Left renal cortex interstitium (tissue), 4 donors: ENCODE measurements at regions not wholly inside any gene's neighbourhood (a gene's known extent, or its start where the extent isn't known, plus 50 kb on each side); places are given as distances from the start of the nearest gene placed in this dataset.

Experiments used
- DNase-seq, 4 donors: peaks; one replicate each; pipeline ENCODE4 v3.0.0-alpha.2; 2013; ENCODE audit warnings: low read depth in 4 of 4, low spot score in 2 of 4, missing footprints in 1 of 4

DNA sequence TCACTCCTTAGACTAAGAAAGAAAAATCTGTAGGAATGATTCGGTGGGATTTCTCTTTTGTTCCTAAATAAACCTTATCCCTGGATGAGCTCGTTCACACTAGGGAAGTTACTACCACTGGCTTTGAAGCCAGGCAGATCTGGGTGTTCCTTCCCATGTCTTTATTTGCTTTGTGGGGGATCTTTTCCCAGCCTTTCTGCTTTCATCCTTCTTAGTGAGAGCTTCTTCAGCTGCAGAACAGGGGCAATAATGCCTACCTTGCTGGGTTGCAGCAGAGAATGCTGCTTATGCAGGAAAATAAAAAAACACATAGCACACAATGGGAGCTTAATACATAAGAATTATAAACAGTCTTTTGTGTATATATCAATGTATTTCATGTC is 292.1 kb downstream of the SOX11 start:
- DNase-seq: no peak

DNA sequence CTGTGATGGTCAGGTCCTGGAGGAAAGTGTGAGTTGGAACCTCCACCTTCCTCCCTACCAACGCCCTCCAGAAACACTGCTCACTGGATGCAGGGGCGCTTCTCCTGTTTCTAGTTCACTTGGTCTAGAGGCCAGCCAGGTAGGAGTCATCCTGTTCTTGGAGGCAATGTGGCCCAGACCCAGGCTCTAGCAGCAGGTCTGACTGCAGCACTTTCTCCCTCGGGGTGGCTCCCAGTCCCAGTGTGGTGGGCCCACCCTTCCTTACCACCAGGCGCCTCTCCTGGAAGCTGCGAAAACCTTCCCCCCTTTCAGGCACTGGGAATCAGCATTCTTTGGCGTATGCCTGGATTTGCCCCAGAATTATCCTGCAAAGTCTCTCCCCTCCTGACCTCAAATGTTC is 292.8 kb downstream of the SOX11 start:
- DNase-seq: no peak

DNA sequence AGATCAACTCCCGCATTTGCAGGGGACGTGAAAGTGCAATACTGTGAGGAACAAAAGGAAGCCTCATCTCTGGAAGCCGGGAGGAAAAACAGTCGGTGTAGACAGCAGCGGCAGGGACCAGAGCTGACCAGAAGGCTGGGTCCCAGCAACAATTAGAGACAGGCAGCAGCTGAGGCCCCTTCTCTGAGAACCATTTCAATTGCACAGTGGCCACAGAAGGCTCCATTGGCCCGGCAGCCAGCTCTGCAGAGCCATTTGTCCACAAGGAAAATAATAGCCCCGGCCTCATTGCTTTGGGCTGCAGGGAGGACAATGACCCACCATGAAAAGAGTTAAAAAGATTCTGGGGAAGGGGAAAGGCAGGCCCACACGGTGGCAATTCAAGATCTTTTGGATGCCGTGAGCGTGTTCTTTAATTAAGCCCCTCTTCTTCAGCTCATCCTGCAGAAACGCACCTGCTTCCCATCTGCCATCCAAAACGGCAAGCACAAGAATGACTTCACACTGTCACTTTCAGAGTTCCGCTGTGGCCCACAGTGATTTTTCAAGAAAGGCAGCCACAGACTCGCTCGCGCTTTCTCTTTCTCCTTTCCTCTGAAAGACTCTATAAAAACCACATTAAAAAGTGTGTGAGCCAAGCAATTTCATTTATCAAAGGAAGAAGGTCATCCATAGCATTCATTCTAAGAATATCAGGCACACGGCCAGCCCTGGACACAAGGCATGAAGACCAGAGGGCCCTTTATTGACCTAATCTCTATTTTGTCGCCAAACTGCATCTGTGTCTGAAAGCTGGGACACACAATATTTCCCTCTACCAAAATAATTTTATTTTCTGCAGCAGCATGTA is 293.6 kb downstream of the SOX11 start:
- no peak for DNase-seq

DNA sequence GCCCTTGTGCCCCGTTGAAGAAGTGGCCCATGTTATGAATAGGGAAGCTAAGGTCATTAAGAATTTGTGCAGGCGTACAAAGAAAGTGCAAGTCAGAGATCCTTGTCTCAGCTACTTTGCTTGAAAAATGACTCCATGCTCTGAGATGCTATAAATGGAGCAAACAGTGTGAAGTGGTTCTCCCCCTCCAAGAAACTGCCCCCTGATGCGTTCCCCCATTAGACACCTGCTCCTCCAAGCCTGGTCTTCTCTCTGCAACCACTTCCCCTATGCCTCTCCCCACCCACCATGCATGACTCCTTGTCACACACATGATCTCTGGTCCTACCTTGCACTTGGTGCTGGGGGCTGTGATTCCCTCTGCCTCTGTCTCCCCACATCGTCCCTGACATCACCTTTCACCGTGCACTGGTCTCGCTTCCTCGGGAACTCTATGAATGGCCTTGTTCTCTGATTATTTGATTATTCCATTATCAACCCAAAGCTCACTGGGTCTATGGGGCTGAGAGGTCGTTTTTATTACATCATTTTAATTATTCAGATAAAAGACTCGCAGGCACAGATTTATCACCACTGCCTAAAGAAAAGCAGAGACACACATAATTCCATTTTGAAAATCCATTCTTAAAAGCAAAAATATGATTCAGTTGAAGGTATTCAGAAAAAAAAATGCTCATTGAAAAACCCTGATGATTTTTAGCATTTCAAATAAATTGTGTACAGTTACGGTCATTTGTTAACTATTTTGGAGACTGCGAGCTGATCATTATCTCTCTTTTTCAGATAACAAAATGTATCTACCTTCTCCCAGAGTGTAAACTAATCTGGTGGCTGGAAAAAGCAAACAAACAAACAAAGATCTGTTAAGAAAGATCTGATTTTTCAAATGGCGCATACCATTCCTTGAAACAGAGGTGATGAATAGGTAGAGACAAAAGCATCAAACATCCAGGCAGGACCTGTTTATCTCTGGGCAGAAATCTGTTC is 294.9 kb downstream of the SOX11 start:
- DNase-seq: no peak

DNA sequence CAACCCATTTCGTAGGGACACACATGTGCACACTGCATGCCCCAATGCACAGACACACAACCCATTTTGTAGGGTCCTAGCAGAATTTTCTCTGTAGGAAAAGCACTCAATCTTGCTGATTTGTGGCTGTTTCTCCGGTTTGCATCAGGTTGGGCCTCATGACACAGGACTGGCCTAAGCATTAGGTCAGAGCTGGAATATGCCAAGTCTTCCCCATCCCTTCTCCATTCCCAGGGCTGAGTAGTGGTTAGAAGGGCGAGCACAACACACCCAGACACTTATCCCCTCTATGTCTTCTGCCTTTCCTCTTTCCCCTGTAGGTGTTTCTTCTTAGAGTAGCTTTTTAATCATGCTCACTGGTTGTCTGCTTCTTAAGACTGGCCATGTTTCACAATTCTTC is 295.9 kb downstream of the SOX11 start:
- no peak for DNase-seq

DNA sequence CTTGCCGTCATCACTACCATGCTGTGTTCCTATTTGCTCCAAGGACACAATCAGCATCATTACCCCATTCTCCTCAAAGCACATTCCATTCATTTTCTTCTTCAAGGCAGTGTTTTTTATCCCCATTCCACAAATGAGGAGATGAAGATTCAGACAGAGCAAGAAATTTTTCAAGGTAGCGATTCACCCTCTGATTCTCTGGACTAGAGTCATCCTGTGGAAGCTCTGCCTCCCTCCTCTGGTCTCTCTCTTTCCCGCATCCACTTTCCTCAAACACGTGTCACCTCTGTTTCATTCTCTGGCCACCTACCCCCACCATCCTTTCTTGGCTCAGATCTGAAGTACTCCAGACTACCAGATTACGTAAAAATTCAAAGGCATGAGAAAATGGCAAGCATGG is 297.9 kb downstream of the SOX11 start:
- DNase-seq: no peak

DNA sequence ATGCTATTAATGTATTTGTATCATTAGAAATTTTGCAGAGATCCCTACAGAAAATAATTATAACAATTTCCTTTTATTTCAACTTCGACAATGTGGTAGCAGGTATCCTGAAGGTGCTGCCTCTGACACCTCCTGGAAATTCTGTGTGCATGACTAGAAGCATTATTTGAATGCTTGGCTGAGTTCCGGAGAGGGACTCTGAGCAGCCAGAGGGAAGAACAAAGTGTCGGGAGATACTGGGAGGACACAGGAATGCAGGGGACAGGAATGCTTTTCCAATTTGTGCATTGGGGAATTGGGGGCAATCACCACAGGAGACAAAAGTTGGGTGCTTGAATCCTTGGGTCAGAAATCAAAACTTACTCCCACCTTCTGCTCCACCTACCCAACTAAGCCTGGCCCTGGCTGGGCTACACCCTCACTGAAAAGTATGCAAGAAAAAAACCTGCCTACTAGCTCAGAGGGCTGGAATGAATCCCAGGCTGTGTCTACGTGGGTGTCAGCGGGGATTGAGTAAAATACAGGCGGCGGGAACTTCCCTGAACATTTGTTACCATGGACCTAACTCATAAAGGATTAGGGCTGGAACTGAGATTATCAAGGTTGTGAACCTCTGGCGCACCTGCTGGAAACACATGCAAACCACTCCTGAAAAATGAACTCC is 299.3 kb downstream of the SOX11 start:
- no peak for DNase-seq

DNA sequence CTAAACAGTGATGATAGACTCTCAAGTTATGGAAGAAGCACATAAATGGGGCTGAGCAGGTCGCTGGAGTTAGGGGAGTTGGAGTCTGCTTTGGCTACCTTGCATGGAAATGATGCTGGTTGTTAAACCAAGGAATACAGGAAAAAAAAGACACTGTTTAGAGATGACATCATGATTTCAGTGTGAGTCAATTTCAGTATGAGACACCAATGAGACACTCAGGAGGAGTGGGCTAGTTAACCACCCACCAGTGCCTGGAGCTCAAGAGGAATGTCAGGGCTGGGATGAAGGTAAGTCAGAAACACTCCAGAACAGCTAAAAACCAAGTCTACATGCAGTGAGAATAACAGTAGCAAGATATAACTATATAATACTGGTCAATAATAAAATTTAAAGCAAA is 303.6 kb downstream of the SOX11 start:
- DNase-seq: no peak

DNA sequence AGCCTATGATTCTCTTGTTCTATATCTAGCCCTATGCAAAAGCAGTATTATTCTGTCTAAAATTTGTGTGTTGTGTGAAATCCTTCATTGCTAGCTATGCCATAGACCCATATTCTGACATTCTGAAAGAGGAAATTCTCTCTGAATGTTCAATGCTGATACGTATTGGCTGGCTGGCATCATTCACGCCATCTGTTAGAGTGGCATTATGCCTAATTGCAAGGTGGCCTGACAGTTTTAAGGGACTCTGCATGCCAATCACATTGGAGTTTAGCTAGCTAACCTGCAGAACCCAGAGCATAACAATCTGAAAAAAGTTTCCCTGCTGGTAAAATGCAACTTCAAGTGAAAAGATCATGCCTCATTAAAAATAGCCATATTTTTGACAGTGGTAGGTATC is 316.0 kb downstream of the SOX11 start:
- no peak for DNase-seq

DNA sequence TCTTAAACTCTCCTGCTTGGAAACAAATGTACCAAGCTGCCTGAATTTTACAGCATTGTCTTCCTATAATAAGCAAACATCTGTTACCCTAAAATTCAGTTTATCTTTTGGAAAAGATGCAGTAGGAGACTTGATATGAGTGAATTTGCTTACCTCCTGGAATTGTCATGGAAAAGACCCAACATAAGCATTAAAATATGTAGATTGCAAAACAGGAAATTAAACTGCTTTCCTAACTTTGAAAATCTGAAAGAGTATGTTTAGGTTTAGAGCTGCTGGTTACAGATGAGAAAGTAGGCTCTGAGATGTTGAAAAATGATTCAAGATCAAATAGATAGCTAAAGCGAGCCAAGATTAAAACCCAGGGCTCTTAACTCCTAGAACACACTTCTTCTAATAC is 316.5 kb downstream of the SOX11 start:
- no peak for DNase-seq

DNA sequence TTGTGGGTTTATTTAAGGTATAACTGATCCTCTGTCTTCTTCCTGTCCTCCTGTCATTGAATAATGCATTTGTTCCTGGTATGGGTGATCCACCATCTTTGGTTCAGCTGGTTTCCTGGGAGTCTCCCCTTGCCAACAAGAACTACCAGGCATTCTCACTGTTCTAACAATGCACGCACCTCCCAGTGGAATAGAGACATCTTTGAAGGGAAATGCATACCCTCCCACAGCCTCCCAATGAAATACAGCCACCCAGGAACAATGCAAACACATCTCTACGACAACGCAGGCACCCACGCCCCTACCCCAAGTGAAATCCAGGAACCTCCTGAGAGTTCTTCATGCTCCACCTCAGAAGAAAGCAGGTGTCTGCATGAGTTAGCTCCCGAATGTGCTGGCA is 318.0 kb downstream of the SOX11 start:
- DNase-seq: no peak

DNA sequence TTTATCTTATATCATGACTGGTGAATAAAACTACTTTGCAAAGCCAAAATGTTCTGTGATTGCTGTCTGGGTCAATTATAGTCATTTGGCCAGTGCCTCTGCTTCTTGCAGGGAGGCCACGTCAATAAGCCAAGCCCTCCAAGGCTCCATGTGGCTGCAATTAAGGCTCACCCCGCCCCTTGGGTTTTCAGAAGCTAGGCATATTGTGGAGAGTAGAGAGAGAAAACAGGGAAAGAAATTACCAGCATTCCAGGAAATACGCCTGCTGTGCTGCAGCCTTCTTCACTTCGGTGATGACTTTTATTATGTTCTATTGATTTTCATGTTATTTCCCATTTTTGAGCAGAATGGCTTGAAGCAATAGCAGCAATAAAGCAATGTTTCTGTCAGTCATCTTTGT is 319.7 kb downstream of the SOX11 start:
- no peak for DNase-seq

DNA sequence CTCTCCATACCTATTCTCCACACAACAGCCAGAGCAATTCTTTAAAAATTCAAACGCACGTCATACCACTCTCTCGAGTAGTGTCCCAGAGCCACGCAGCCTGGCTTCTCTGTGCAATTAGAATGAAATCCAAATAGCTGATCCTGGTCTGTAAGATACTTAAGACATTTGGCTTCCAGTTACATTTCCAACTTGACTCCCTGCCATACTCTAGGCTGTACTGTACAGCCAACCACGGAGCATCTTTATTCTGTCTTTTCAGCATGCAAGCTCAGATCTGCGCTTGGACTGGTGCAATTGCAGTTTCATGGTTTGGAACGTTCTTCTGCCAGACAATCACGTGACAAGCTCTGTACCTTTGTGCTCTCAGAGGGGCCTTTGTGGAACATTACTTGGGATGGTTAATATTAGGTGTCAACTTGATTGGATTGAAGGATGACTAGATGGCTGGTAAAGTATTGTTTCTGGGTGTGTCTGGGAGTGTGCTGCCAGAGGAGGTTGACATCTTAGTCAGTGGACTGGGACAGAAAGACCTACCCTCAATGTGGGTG is 325.6 kb downstream of the SOX11 start:
- DNase-seq: no peak

DNA sequence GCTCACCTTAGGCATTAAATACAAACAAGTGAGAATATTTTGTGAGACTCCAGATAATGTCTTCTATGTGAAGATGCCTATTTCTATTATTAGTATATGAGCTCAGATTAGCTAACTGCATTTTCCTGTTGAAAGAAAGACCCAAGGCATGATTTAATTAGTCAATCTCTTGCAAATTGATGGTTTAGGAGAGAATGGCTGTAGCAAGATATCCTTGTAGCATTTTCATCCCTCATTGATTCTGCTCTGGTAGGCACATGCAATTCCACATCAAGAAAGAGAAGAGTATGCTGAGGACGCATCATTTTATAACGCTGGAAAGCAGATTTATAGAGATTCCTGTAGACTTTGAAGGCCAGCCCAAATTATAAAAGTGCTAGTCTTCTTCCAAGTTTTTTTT is 332.0 kb downstream of the SOX11 start:
- no peak for DNase-seq

DNA sequence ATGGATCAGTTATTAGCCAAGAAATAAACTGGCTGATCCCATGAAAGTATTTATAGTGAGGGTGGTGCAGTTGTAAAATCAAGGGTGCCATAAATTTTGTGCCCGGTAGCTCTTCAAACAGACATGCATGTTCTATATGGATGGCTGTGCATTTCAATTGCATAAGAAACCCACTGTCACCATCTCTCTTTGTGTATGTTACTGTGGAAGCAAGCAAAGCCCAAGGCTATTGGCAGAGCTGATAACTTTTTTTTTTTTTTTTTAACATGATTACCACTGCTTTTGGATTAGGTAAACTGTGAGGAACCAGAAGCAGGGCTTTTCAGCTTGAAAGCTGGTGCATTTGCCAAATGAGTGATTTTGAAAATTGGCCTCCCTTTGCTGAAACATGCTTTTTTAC is 332.6 kb downstream of the SOX11 start:
- DNase-seq: no peak

DNA sequence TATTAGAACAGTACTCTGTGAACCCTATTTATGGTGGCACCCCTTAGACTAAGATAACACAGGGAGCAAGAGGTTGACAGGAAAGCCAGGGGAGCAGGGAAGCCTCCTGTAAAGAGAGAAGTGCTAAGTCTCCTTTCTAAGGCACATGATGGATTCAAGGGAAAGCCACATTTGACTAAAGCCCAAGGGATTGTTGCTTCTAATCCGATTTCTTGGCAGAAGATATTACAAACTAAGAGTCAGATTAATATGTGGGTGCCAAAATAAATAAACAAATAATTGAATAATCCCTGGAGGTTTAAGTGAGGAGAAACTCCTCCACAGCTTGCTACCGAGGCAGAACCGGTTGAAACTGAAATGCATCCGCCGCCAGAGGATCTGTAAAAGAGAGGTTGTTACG is 333.2 kb downstream of the SOX11 start:
- DNase-seq: no peak

DNA sequence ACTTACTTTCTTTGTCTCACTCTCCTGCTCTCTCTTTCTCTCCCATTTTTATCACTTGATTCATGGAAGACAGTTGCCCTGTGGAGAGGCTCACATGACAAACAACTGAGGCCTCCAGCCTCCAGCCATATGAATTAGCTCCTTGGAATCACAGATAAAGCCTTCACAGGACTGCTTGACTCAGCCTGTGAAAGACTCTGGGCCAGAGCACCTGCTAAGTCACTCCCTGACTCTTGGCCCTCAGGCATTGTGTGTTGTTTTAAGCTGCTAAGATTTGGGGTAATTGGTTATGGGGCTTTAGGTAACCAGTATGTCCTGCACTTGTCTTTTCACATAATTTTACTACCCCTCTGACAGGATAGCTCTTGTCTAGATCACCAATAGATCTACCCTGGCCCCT is 334.9 kb downstream of the SOX11 start:
- no peak for DNase-seq

DNA sequence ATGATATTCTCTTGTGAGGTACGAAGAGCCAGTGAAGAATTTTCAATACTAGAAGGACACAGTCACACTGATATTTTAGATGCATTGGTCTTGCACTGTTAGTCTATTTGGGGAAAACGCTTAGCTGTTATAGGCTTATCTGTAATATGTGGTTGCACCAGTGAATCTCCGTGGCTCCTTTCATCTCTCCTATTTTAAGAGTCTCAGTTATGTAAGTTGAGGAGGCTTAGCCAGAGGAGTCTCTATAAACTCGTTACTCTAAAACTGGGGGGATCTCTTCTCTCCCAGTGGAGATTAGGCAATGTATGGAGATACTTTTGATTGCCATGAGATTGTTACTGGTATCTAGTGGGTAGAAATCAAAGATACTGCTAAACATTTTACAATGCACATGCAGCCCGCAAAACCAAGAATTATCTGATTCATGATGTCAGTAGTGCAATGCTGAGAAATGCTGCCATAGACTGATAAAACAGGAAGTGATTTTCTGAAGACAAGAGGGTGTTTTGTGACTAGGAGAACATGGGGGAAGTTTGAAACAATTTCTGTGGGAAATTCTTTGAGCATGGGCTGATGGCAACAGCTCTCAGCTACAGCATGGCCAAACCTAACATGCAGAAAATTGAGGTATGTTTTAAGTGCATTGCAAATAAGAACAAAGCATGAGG is 339.1 kb downstream of the SOX11 start:
- no peak for DNase-seq

DNA sequence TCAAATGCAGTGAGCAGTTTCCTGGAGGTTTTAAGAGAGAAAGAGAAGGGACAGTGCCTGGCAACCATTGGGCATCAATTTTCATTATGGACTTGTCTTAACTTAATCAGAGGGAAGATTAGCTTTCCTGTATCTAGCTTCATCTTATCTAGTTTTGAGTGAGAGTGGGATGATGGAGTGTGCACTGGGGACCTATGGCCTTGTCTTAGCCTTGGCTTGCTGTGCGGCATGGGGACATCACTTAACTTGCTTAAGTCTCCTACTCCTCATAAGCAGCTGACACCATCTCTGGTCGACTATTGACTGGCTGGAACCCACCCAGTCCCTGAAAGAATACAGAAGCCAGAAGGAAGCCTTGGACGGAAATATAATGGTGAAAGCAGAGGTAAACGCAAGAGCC is 344.0 kb downstream of the SOX11 start:
- DNase-seq: no peak

DNA sequence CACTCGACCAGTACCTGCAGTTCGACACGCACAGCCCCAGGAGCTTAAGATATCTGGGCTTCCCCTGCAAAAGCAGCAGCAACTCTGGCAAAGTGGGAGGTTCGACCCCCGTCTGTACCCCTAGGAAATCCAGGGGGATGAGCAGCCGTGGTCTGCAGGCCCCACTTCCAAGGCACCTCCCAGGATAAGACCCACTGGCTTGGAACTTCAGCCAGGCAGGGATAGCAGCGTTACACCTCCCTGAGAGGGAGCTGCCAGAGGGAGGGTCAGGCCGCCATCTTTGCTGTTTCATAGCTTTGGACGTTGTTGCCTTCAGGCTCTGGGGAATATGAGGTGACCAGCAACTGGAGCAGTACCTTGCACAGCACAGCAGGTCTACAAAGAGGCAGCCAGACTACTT is 351.1 kb downstream of the SOX11 start:
- DNase-seq: no peak
